H54 (cell line): ENCODE measurements at regions not wholly inside any gene's neighbourhood (a gene's known extent, or its start where the extent isn't known, plus 50 kb on each side); places are given as distances from the start of the nearest gene placed in this dataset.
"Not testable (repeated sequence)": the region's sequence is repeated elsewhere in the genome, so short reads cannot be mapped to it uniquely, and the experiment has no call there.

Experiments
- DNase-seq: peaks from one replicate; pipeline ENCODE4 v3.0.0; 2011; ENCODE audit warnings: low spot score, mixed read lengths; ENCODE audit not compliant: insufficient read length
- FAIRE-seq: peaks from 3 replicates; lab custom pipeline; 2011; peaks lifted over from hg19 to GRCh38; lab: Jason Lieb, UNC
- POLR2A ChIP-seq: IDR thresholded peaks from 2 replicates; pipeline ENCODE4 v1.6.1; 2011; ENCODE audit warnings: low read depth, mild to moderate bottlenecking, low read length

DNA sequence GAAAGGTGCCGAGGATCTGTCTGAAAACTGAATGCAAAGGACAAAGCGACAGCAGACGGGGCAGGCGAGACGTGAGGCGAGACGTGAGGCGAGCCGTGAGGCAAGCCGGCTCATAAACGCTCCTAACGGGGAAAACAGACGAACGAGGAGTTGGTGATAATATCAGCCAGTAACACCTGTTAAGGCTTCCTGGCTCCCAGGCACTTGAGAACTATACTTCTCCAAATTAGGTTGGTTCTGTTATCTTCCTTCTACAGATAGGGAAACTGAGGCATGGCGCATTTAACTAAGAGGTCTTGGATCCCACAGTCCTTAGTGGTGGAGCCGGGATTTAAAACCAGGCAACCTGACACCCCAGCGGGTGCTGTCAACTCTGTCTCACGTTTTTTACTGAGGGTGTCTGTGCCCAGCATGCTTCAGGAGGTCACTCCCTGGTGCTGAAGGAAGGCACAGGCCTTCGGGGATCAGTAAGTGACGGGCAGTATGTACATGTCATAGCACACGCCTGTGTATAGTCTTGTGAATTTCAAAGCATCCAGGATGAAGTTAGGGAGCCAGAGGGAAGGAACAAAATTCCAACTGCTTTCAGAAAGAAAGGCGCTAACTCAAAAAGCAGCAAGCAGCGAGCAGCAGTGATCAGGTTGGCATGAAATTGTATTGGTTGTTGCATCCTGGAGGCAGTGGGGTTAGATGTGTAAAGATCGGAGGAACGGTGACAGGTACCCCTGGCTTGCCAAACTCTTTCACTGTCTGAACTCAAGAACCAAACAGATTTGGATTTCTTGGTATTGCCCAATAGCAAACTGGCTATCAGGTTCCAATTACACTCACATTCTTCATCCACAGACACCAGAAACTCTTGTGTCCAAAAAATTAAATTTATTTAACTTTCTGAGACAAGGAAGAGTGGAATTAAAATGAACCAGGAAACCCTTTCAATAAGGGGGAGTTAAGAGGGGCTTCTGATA is 318.7 kb downstream of the THBS2 start:
- FAIRE-seq: no peak
- no peak for TF ChIP-seq POLR2A
- DNase-seq: no peak

DNA sequence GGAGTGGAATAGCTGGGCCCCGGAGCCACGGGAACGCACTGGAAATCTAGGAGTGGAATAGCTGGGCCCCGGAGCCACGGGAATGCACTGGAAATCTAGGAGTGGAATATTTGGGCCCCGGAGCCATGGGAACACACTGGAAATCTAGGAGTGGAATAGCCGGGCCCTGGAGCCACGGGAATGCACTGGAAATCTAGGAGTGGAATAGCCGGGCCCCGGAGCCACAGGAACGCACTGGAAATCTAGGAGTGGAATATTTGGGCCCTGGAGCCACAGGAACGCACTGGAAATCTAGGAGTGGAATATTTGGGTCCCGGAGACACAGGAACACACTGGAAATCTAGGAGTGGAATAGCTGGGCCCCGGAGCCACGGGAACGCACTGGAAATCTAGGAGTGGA is 321.5 kb downstream of the THBS2 start:
- not testable (repeated sequence) for FAIRE-seq, DNase-seq

DNA sequence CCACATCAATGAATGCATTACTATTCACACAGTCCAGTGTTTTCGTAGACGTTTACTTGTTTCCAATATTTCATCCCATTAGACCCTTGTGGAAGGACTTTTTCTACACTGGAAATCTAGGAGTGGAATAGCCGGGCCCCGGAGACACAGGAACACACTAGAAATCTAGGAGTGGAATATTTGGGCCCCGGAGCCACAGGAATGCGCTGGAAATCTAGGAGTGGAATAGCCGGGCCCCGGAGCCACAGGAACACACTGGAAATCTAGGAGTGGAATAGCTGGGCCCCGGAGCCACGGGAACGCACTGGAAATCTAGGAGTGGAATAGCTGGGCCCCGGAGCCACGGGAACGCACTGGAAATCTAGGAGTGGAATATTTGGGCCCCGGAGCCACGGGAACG is 322.6 kb downstream of the THBS2 start:
- not testable (repeated sequence) for FAIRE-seq, DNase-seq

DNA sequence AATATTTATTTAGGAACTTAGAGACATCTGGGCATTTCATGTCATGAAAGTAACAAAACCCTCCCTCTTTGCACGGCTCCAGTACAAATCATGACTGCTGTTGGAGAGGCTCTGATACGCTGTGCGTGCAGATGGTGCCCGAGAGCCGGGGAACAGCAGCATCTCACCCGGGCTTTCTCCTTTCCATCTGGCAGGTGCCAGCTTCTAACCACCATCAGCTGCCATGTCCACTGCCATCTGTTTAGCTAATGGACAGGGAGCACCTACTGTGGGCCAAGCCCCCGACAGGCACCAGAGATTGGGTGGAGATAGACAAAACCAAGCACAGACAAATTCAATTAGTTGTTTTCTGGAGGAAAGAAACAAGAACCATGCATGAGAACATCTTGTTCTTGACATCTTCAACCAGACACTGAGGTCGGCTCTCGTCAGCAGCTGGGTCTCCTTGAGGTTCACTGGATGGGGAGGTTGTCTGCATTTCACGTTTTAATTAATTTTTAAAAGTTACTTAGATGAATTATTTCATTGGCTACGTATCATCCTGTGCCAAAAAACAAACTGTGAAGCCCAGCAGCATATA is 323.7 kb downstream of the THBS2 start:
- no peak for TF ChIP-seq POLR2A
- FAIRE-seq (no peak), DNase-seq (no peak)

DNA sequence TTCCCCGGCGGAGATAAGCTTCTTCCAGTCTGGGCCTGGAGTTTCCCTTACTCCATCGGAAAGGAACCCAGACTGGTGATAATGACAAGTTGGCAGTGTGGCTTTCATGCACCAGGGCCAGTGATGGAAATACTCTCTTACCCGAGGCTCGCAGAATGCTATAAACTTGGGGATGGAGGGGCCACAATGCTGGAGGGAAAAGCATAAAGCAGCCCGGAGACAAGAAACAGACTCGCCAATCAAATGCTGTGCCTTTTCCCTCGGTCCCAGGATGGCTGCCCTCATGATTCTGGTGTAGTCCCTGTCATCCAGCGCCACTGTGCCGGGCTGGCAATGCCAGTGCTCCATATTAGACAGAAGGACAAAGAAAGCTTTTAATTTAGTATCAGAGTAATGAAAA is 325.6 kb downstream of the THBS2 start:
- DNase-seq: no peak
- FAIRE-seq: no peak
- no peak for TF ChIP-seq POLR2A

DNA sequence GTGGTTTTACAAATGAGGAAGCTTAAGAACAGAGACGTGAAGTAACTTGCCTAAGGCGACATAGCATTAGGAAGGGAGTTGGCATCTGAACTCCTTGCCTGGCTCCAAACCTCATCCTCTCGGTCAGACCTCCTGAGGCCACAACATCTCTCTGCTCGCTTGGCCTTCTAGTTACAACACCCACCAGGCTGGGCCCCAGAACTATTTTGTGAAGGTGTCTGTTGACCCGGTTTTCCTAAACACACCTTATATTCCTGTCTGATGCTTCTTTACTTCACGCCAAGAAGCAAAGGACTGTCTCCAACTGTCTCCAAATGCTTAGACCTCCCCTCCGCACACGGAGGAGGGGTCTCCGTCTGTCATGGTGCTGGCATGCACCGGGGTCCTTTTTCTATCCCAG is 326.6 kb downstream of the THBS2 start:
- DNase-seq: no peak
- no peak for FAIRE-seq
- no peak for TF ChIP-seq POLR2A

DNA sequence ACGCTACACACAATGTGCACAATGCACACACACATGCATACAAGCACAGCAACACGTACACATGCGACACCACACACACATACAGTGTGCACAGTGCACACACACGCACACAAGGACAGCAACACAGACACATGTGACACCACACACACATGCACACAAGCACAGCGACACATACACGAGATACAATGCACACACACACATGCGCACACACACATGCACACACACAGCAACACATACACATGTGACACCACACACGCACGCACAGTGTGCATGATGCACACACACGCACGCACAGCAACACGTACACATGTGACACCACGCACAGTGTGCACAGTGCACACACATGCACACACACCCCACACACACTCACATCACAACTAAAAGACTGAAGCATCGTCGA is 327.3 kb downstream of the THBS2 start:
- no peak for FAIRE-seq
- no peak for DNase-seq
- no peak for TF ChIP-seq POLR2A

DNA sequence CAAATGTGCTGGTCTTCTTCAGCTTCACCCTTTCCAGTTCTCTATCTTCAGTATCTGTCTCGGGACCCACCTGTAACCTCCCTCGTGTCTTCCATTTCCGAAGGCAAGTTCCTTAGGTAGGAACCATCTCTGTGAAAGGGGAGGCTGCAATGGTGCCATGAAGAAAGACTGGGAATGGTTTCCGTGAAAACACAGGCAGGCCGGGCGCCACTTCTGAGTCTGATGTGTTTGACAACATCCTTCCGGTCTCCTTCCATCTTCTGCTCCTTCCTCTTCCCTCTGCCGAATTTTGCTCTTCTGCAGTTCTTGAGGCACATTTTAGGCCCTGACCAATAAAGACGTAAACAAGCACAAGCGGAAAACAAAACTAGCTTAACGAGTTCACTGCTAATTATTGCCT is 328.0 kb downstream of the THBS2 start:
- TF ChIP-seq POLR2A: no peak
- FAIRE-seq: no peak
- DNase-seq: no peak

DNA sequence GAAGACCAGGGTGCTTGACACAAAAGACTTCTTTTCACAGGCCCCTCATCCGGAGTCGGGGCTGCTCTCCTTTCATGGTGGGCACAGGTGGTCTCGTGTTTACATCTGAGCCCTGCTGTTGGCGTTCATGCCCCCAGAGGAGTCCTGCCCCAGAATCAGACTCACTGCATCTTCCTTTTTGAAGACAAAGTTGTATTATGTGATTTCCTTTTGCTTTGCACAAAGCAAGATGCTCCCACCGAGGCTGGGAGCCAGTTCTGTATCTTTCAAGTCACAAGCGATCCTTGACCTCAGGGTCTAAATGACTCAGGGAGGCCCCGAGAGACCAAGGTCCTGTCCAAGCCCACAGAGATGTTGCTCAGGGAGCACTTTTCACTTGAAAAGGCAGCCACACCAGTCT is 330.5 kb downstream of the THBS2 start:
- no peak for DNase-seq
- no peak for TF ChIP-seq POLR2A
- no peak for FAIRE-seq

DNA sequence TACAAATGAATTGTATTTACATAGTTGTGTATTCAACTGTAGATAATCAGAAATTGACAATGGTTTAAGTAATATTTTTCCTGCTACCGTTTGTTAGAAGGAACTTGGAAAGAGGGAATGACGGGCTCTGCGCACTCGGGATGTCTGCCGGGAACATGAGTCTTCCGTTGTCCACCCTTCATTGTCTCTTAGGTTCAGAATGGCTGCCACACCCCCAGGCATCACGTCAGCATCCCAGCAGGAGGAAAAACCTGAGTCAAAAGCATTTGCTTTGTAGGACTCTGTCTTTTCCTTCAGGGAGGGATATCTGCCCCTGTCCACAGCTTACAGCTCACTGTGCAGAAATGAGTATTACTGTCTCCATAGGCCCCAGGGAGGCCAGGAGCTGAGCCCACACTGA is 331.2 kb downstream of the THBS2 start:
- FAIRE-seq (no peak), DNase-seq (no peak)
- TF ChIP-seq POLR2A: no peak

DNA sequence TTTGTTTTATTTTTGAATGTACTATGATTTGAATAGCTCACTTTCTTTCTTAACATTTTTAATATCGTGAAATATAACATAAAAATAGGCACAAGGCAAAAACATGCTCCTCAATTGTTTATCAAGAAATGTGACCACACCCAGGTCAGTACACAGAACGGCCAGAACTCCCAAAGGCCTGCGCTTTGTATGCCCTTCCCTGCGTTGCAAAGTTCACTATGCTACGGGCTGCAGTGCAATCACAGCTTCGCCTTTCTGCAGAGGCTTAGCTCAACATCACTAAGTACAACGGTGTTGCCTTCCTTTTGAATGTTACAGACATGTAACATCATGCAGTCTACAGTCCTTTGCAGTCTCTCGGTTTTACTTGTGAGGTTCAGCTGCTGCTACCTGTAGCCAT is 333.4 kb downstream of the THBS2 start:
- no peak for TF ChIP-seq POLR2A
- no peak for FAIRE-seq
- DNase-seq: no peak

DNA sequence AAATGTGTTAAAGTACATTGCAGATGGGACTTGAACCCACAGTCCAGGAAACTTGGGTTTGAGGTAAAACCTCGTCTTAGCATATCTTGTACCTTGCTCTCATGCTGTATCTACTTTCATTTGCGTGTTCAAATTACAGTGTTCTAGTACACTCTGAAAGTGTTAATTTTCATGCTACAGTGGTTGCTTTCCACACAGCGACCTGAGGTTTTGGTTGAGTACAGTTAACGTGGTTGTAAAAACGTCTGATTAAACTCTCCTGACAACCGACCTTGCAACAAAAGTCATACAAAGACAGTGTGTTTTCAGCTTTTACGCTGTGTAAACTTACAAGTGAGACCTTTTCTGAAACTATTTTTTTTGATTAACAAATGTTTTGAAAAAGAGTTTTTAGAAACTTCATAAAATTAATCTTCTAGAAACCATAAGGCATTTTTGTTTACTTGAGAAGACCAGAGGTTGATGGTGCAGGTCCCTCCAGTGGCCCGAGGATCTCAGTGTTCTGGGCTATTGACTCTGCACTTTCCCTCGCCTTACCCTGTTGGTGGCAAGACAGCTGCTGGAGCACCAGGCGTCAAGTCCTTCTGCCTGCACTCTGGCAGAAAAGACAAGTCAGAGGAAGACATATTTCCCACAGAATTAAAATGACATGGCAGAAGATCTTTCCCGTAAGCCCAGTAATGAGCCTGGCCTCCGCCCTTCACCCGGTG is 334.0 kb downstream of the THBS2 start:
- FAIRE-seq (no peak), DNase-seq (no peak)
- TF ChIP-seq POLR2A: no peak

DNA sequence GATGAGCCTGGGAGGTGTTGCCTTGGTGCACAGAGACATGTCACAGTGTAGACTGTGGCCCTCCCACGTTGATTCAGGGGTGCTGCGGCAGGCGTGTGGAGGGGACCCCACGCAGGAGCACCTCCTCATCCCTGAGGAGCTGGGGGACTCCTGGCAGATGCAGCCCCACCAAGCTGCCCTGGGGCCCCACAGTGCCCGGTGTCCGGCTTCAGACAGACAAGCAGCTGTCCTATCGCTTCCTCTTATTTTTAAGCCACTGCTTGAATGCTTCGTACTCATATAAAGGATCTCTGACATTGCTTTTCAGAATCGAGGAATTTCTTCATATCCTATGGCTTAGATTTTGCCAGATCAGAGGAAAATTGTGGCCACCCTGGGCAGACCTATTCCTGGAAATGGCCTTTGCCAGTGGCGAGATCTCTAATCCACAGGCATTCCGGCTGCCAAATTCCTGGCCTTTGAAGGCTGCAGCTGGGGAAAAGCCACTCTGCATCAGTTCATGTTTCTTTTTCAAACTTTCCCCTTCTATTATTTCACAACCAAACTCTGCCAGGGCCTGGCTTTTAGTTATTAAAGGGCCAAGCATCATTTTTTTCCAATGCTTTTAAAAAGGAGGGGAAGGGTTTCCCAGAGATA is 337.0 kb downstream of the THBS2 start:
- no peak for FAIRE-seq
- no peak for TF ChIP-seq POLR2A

DNA sequence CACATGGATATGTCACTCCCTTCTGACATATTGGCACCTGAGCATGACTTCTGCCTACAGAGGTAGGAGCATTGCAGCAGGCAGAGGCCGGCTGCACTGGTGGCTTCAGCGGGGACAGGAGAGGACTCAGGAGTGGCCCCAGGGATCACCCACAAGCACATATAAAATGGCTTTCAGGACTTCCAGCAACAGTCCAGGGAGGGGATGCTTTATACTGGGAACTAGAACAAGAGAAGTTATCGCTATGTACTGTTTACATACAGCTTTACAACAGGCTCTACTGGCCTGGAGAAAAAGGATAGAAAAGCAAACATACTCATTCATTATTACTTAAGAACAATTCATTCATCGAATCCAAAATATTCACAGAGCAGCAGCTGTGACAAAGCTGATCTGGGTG is 337.8 kb downstream of the THBS2 start:
- FAIRE-seq: no peak
- no peak for TF ChIP-seq POLR2A
- no peak for DNase-seq

More for the DNA sequence above, 337.0 kb downstream of the THBS2 start:
- no peak for DNase-seq

DNA sequence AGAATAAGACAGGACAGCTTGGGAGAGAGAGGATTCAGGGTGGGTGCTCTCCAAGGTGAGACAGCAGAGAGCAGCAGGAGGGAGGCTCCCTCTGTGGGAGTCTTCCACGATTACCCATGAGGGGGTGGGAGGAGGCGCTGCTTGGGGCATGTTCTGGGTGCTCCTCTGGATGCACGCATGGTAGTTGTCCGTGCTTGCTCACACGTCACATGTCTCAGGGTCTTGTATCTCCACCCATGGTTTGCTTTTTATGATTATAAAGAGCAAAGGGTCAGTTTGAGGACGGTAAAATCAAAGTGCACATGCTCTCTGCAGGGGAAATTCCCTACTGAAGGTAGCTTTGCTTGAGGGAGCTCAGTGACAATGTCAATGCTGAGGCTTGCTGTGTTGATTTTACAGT is 338.4 kb downstream of the THBS2 start:
- TF ChIP-seq POLR2A: no peak
- DNase-seq: no peak
- FAIRE-seq: no peak
